ENCODE measurements at regions not wholly inside any gene's neighbourhood (a gene's known extent, or its start where the extent isn't known, plus 50 kb on each side); places are given as distances from the start of the nearest gene placed in this dataset.

DNA sequence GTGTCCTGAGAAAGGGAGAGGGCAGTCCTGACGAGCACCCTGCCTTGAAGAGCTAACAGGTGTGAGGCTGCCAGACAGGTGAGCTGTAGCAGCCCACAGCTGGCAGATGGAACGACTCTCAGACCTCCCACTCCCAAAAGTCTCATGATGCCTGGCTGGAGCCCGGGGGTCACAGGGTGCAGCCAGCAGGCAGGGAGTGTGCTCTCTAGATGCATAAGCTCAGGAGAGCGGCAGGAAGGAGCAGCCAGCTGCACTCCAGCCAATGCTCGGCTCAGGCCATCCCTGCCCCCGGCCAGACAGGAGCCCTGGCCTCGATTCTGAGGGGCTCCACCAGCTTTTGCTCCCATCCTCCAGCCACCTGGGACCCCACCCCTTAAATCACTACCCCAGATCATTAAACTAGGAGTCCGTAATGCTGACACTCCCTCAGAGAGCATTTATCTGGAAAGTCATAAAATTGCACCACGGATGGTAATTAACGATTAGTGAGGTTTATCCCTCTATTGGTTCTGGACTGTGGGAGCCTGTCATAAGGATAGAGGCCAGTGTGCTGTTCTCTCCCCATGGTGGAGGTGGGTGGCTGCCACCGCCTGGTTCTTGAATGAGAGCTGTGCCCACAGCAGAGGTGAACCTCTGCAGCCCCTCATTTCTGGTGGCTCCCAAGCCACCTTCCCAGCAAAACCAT is 63.5 kb upstream of the ZMIZ1 start:
- H3K79me2 ChIP-seq (ENCODE audit: insufficient read depth, low read length) = no peaks in the 10 kb centered on the region
- no peak overlapping the region for H3K9ac ChIP-seq (ENCODE audit: low read length)
- H4K20me1 ChIP-seq (ENCODE audit: insufficient read depth, low read length) = no peaks in the 10 kb centered on the region
- no peak overlapping the region for H3K4me2 ChIP-seq (ENCODE audit: low read length)
- H3K27ac ChIP-seq (ENCODE audit: low read depth, low read length, poor library complexity, severe bottlenecking) = no peak overlapping the region
- H3K36me3 ChIP-seq (ENCODE audit: insufficient read depth, low read length) = no peaks in the 10 kb centered on the region
- no peaks in the 10 kb centered on the region for H3F3A ChIP-seq (ENCODE audit: insufficient read depth, low read length)
- H2AFZ ChIP-seq (ENCODE audit: low read length) = no peak overlapping the region
- no peaks in the 10 kb centered on the region for H3K9me2 ChIP-seq (ENCODE audit: low read depth, low read length)
- no peaks in the 10 kb centered on the region for H3K9me3 ChIP-seq (ENCODE audit: low read length)
- no peak overlapping the region for H3K4me3 ChIP-seq (ENCODE audit: low read depth, low read length, poor library complexity, severe bottlenecking)
- H3K27me3 ChIP-seq (ENCODE audit: insufficient read depth, low read length) = 0 out of 2 replicates have a peak, but pooled peaks cover 9% of the 10 kb centered on the region
- TF ChIP-seq, protein P1, sequence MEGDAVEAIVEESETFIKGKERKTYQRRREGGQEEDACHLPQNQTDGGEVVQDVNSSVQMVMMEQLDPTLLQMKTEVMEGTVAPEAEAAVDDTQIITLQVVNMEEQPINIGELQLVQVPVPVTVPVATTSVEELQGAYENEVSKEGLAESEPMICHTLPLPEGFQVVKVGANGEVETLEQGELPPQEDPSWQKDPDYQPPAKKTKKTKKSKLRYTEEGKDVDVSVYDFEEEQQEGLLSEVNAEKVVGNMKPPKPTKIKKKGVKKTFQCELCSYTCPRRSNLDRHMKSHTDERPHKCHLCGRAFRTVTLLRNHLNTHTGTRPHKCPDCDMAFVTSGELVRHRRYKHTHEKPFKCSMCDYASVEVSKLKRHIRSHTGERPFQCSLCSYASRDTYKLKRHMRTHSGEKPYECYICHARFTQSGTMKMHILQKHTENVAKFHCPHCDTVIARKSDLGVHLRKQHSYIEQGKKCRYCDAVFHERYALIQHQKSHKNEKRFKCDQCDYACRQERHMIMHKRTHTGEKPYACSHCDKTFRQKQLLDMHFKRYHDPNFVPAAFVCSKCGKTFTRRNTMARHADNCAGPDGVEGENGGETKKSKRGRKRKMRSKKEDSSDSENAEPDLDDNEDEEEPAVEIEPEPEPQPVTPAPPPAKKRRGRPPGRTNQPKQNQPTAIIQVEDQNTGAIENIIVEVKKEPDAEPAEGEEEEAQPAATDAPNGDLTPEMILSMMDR (IDR thresholded peaks at IDR 0.05; ENCODE audit: low read length) = no peak
- no peak for TF ChIP-seq EZH2 (IDR thresholded peaks at IDR 0.05; ENCODE audit: borderline replicate concordance, low read length)
- no peaks in the 10 kb centered on the region for H3K4me1 ChIP-seq (ENCODE audit: insufficient read depth, low read length, severe bottlenecking)

DNA sequence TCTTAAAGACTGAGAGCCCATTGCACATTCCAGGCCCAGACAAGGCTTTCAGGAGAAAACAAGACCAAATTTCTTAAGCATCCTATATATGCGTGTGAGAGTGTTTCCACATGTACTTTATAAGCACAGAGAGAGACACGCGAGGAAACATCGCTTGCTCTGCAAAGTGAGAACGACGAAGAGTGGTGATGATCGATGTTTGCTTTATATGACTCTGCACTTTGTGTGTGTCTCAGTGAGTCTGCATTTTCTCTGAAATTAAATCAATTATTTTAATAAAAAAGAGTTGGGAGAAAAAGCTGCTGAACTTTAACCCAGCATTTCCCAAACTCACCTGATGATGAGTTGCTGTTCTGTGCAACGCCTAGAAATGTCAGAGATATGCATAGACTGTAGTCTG is 61.7 kb upstream of the ZMIZ1 start:
- TF ChIP-seq, protein P1 (IDR thresholded peaks at IDR 0.05; ENCODE audit: low read length) = no peak
- TF ChIP-seq EZH2 (IDR thresholded peaks at IDR 0.05; ENCODE audit: borderline replicate concordance, low read length) = no peak
- H3K4me2 ChIP-seq (ENCODE audit: low read length) = no peak overlapping the region
- H3K79me2 ChIP-seq (ENCODE audit: insufficient read depth, low read length) = no peaks in the 10 kb centered on the region
- no peaks in the 10 kb centered on the region for H3F3A ChIP-seq (ENCODE audit: insufficient read depth, low read length)
- H4K20me1 ChIP-seq (ENCODE audit: insufficient read depth, low read length) = no peaks in the 10 kb centered on the region
- H3K27me3 ChIP-seq (ENCODE audit: insufficient read depth, low read length) = 0 out of 2 replicates have a peak, but pooled peaks cover 9% of the 10 kb centered on the region
- H3K9me3 ChIP-seq (ENCODE audit: low read length) = no peaks in the 10 kb centered on the region
- no peaks in the 10 kb centered on the region for H3K9me2 ChIP-seq (ENCODE audit: low read depth, low read length)
- no peak overlapping the region for H2AFZ ChIP-seq (ENCODE audit: low read length)
- no peak overlapping the region for H3K27ac ChIP-seq (ENCODE audit: low read depth, low read length, poor library complexity, severe bottlenecking)
- no peak overlapping the region for H3K4me3 ChIP-seq (ENCODE audit: low read depth, low read length, poor library complexity, severe bottlenecking)
- H3K4me1 ChIP-seq (ENCODE audit: insufficient read depth, low read length, severe bottlenecking) = no peaks in the 10 kb centered on the region
- no peaks in the 10 kb centered on the region for H3K36me3 ChIP-seq (ENCODE audit: insufficient read depth, low read length)
- no peak overlapping the region for H3K9ac ChIP-seq (ENCODE audit: low read length)

DNA sequence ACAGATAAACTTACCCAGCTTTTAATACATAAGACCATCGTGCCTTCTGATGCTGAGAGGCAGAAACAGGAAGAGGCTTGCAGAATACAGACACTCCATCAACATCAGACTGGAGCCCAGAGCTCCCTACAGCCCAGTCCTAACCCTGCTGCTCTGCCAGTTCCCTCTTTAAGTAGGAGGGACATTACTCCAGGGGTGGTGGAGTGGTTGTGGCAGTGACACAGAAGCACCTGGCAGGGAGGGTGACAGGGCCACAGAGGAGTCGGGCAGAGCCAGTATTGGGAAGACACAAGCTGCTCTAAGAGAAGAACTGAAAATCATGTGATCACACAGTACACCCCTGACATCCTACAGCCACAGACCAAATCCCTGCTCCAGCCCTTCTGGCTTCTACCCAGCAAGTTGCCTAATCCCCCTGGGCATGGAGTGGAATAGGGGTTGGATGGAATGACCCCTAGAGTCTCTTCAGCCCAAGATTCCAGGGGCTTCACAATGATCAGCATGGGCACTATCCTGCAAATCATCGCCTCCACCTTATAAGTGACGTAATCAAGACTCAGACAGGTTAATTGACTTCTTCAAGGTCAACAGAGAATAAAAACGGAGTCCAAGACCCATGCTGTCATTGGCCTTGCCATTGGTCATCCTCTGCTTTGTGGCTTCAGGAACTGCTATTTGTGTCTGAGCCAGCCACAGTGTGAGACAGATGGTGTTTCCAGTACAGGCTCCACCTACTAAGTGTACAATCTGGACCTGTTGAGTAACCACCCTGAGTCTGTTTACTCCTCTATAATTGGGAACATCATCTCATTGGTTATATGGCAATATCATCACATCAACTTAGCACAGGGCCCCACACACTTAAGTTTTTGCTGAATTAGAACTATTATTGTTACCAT is 61.1 kb upstream of the ZMIZ1 start:
- no peak overlapping the region for H2AFZ ChIP-seq (ENCODE audit: low read length)
- H3K79me2 ChIP-seq (ENCODE audit: insufficient read depth, low read length) = no peaks in the 10 kb centered on the region
- 0 out of 2 replicates have a peak, but pooled peaks cover 4% of the 10 kb centered on the region for H3K27me3 ChIP-seq (ENCODE audit: insufficient read depth, low read length)
- H3K36me3 ChIP-seq (ENCODE audit: insufficient read depth, low read length) = no peaks in the 10 kb centered on the region
- no peak overlapping the region for H3K9ac ChIP-seq (ENCODE audit: low read length)
- no peaks in the 10 kb centered on the region for H3K9me2 ChIP-seq (ENCODE audit: low read depth, low read length)
- no peaks in the 10 kb centered on the region for H3K4me1 ChIP-seq (ENCODE audit: insufficient read depth, low read length, severe bottlenecking)
- H3F3A ChIP-seq (ENCODE audit: insufficient read depth, low read length) = no peaks in the 10 kb centered on the region
- no peaks in the 10 kb centered on the region for H4K20me1 ChIP-seq (ENCODE audit: insufficient read depth, low read length)
- H3K4me3 ChIP-seq (ENCODE audit: low read depth, low read length, poor library complexity, severe bottlenecking) = no peak overlapping the region
- no peaks in the 10 kb centered on the region for H3K9me3 ChIP-seq (ENCODE audit: low read length)
- H3K27ac ChIP-seq (ENCODE audit: low read depth, low read length, poor library complexity, severe bottlenecking) = no peak overlapping the region
- TF ChIP-seq EZH2 (IDR thresholded peaks at IDR 0.05; ENCODE audit: borderline replicate concordance, low read length) = no peak
- TF ChIP-seq, protein P1 (IDR thresholded peaks at IDR 0.05; ENCODE audit: low read length) = no peak
- H3K4me2 ChIP-seq (ENCODE audit: low read length) = no peak overlapping the region
